Left lobe of liver (tissue), 2 donors: ENCODE measurements at regions not wholly inside any gene's neighbourhood (a gene's known extent, or its start where the extent isn't known, plus 50 kb on each side); places are given as distances from the start of the nearest gene placed in this dataset.

ENCODE experiments used
- ATAC-seq: fragments of 200-7000 bp; cut with Tn5 transposase; one replicate; pipeline ENCODE4 v1.9.1; 2020; ENCODE audit warnings: mild to moderate bottlenecking, moderate library complexity
- DNase-seq: peaks from one replicate; pipeline ENCODE4 v3.0.0-alpha.2; 2020; ENCODE audit warnings: low spot score
- donor health status: DM: no; HTN: no; CAD: no; lungs with moderate emphysema.
- donor health status: DM: no; HTN: yes; CAD: no.

DNA sequence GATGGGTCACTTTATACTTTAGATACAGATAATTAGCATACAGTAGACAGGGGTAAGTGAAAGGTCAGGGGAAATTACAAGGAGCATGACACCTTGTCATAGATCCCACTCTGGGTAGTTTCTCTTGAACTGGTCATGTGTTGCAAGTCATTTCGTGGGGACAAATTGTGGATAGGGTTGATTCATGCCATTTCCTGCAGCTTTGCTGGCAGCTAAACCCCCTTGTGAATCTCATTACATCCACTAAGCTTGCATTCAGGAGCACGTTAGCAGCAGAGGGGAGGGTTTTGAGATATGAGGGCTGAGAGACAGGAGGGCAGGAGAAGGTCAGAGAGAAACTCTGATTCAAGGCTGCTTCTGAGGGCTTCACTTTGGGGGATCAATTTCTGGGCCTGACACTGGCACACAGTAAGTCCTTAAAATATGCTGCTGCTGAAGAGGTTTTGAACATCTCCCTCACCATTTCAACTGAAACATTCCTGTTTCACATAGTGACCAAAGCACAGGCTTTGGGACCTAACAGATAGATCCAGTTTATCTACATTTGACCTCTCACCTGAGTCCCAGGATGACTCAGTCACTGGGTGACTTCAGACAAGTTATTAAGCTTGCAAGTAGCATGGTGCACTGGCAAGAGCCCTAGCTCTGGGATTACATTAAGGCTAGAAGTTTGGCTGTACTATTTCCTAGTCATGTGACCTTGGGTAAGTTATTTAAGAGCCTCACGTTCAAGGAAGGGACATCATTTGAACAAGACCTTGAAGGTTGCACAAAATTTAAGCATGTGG is 206.0 kb upstream of the USP24 start:
- ATAC-seq (no peak), DNase-seq (no peak)

DNA sequence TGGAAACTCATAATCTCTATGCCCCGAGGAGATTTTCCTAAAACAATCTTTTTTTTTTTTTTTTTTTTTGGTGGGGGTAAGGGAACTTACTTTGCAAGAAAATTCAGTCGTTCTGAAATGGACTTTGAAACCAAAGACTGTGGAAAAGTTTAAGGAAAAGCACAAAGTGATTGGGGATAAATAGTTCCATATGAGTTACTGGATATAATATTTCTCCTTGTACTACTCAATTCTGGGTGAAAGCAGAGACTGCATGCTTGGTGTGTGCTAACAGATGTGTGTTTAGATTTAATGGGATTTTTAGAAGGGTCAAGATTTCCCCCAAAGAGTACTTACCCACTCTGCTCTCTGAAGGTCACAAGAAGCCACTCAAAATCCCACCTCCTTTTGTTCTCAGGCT is 204.9 kb upstream of the USP24 start:
- DNase-seq (no peak), ATAC-seq (no peak)

DNA sequence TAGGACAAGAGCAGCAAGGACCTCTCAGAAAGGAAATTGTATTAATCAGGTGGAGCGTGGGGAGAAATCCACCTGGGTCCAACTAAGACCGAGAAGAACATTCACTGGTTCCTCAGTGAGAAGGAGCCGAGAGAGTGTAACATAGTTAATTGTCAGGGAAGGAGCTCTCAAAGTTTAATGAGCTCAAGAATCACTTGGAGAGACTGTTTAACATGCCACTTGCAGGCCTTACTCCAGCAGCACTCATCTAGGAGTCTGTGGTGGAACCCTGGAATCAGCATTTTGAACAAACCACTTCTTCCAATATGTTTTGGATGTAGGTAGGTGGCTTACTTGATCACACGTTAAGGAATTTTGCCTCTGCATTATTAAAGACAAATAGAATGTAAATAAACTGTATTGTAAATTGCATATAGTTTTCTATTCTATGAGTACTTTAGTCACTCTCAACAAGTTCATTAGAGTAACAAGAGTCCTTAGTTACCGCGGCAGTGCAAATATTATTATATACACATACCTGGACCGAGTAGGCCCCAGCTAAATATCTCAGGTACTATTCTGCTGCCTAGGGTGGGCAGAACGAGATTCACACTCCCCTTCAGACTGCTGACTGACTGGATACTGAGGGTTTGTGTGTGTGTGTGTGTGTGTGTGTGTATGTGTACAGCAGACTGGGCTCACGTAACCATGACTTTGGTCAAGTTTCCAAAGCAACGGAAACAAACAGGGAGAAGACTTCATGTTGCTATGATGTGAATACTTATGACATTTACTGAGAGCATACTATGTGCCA is 203.2 kb upstream of the USP24 start:
- DNase-seq (no peak), ATAC-seq (no peak)

DNA sequence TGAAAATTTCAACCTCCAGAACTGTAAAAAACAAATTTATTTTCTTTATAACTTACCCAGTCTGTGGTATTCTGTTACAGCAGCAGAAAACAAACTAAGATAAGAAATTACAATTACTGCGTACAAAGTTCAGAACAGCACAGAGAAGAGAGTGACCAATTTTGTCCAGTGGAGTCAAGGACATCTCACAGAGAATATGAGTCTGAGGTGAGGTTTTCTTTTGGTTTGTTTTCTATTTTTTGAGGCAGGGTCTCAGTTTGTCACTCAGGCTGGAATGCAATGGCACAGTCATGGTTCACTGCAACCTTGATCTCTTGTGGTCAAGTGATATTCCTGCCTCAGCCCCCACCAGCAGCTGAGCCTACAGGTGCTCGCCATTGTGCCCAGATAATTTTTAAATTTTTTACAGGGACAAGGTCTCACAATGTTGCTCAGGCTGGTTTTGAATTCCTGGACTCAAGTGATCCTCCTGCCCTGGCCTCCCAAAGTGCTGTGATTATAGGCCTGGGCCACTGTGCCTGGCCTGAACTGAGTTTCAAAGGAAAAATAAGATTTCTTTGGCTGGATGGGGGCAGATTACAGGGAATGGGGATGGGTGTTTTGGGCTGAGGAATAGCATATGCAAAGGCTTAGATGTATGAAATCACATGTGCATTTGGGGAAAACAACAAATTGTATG is 201.1 kb upstream of the USP24 start:
- ATAC-seq (no peak), DNase-seq (no peak)

DNA sequence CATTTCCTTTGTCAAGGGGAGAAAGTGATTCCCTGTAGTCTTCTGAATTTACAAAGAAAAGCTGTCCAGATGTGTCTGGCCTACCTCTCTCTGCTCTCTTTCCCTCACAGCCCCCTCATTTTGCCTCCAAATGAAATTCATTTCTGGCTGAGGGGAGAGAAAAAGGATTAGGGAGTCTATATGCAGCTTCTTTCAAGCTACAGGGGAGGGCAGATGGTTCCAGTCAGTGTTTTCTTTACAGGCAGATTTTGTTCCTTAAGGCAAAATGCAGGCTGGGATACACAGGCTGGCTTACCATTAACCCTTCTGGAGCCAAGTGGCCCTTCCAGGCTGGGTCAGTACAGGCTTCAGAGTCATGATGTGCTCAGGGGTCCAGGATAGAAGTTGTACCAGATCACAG is 198.1 kb upstream of the USP24 start:
- no peak for DNase-seq
- ATAC-seq, result no peak

DNA sequence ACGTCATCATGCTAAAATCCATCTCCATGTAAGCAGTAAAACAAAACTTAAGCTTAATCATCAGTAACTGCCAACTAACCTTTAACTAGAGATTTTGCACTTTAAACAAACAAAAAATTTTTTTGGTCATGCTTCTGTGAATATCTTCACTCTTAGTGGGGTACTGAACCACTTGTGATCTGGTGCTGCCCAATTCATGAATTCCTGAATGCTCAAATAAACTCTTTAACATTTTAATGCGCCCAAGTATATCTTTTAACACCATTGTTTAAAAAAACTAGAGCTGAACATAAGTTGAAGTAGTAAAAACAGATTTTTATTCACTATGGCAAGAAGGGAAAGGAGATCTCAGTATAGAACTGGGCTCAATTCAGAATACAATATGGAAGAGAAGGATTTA is 196.9 kb upstream of the USP24 start:
- no peak for ATAC-seq

DNA sequence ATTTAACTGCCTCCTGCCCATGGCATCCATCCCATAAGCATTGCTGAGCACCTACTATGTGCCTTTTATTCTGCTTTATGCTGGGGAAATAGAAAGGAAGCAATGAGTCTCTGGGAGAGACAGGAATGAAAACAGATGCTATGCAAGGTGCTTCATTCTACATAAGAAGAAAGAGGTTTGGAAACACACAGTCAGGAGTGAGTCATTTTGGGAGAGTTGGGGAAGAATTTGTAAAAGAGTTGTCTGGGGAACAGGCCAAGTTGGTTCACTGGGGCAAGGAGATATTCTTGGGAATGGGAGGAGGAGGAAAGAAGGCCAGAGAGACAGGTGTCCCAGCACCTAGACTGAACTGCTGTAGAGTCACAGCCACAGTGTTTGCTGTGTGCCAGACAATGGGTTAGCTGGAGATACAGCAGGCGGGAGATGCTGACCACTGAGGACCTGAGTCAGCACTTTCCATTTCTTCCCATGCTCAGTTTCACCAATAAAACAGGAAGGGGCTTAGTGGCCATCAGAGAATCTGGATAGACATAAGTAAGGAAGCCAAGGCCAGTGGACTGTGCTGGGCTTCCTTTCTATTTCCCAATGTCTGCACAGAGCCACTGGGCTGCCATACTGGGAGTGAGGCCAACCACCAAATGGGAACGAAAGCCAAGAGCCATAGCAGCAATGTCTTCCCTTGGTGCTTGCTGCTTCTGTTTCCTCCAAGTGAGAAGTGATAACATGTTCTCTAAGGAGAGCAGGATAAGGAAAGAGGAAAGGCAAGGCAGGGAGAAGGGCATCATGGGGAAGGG is 187.7 kb upstream of the USP24 start:
- ATAC-seq (no peak), DNase-seq (no peak)

More for the DNA sequence above, 196.9 kb upstream of the USP24 start:
- DNase-seq, result no peak

DNA sequence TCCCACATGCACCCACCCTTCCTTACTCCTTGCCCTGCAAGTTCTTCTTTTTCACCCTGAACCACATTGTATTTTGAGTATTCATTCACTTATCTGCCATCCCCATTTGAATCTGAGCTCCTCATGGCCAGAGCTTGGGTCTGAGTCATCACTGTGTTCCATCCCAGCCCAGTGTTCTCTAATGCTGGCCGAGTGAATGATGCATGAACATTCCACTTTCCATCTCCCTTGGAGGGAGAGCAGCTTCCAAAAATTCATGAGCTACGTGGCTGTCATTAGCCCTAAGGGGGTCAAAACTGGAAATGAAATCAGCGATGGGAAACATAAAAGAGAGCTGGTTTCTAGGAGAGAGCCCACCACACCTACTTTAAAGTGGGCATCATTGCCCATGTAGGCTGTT is 187.0 kb upstream of the USP24 start:
- ATAC-seq (no peak), DNase-seq (no peak)

DNA sequence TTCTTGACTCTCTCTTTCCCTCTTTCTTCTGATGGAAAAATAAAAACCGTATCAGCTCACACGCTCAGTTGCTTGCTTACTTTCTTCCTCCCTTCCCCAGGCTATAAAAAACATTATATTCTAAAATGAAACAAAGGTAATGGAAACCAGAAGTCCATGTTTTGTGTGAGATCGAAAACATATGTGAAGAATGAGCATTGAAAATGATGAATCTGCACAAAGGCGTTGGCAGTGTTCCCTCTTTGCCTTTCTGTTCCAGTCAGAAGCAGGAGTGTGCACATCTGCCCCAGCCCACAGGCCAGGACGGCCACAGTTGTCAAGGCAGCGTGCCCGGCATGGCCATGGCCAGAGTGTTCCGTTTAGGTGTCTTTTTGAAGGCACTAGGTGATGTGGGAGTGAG is 185.3 kb upstream of the USP24 start:
- DNase-seq (no peak), ATAC-seq (no peak)

DNA sequence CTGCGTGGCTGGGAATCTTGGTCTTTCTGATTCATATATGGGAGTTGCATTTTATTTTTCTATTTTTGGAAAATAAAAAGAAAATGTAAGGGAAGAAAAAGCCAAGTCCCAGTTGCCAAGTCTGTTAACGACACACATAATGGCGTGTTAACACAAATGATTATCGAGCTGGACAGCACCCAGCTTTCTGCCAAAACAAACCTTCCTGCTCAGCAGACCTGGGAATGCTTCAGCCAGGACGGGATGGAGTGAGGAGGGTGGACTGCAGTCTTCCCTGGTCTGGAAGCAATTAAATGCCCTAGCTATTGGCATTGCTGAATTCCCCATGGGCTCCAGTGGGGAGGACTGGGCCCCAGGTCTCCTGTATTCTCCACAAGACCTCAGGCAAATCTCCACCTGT is 184.2 kb upstream of the USP24 start:
- DNase-seq, result no peak
- ATAC-seq, result no peak

DNA sequence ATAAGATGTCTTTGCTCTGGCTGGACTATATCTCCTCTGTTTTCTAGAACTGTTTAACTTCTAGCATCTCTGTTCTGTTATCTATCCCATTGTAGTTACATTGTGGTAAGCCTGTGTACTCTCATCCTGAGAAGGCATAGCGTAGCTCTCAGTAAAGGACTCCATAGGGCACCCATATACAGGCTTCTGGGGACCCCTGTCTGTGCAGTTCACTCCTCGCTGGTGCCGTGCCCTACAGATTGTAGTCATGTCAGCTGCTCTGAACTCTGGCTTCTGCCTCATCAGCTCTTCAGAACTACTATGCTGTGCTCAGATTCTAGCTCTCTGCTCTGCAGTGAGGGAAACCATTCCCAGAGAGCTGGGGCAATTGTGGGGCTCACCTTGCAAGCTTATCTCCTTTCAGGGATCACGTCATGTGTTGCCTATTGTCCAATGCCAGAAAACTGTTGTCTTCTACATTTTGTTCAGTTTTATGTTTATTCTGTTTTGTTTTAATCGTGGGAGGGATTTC is 181.3 kb upstream of the USP24 start:
- DNase-seq (no peak), ATAC-seq (no peak)

DNA sequence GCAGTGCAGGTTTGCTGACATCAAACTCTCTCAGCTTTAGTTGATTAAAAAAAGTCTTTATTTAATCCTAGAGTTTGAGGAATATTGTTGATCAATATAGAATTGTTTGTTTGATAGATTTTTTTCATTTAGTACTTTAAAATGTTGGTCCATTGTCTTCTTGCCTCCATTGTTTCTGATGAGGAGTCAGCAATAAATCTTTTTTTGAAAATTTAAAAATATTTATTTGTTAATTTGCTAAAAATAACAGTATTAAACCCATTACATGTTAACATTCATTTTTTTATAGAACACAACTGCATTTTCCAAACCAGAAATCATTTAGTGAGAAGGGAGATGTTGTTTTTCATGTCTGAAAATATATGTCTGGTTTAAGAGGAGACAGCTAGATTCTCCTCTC is 173.8 kb upstream of the USP24 start:
- ATAC-seq, result no peak

DNA sequence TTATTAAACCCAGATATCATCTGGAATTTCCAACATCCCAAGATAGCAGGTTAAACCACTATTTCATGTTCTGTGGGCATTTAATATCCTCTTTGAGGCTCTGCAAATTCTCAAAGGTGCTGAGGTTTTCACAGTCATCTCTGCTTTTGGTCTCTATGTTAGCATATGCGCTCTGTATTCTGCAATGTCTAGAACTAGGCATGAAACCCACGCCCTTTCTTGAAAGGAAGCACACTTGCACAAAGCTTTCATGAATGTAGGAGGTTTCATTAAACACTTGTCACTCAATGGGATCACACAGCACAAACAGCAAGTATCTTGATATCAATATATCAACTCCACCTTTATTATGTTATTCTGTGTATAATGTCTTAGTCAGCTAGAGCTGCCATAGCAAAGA is 172.0 kb upstream of the USP24 start:
- ATAC-seq, result no peak
- DNase-seq, result no peak

More for the DNA sequence above, 173.8 kb upstream of the USP24 start:
- DNase-seq, result no peak

DNA sequence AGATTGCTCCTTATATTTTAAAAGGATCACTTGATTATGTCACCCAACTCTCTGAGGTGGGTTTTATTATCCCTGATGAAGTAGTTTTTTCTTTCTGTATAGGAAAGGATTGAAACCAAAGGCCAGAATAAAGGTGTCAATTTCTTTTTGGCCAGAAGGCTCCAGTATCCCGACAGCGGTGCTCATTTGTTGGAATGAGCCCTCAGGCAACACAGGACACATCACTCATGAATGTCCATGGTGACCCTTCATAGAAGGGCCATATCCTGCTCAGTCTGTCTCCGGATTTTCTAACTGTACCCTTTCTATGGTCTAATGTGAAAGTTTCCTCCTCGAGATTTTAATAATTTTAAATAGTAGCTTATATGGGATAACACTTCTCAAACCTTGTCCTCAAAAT is 171.3 kb upstream of the USP24 start:
- DNase-seq, result no peak
- ATAC-seq, result no peak

DNA sequence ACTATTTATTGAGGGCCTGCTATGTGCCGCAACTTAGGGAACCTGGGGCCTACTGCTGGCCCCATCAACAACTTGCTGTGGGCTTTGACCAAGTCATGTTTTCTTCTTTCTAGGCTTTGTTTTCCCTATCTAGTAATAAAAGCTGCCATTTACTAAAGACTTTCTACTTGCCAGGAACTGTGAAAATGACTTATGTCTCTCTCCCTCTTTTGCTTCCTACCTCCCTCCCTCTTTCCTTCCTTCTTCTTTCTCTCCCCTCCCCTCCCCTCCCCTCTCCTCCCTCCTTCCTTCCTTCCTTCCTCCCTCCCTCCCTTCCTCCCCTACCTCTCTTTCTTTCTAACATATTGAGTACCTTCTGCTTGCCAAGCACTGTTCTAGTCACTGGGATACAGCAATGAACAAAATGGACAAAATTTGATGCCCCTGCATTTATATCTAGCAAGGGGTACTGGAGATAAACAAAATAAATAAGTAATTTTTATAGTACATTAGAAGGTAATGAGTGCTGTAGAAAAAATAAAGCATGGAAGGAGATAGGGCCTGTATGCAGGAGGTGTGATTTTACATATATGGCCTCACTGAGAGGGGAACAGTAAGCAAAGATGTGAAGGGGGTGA is 170.3 kb upstream of the USP24 start:
- DNase-seq (no peak), ATAC-seq (no peak)

DNA sequence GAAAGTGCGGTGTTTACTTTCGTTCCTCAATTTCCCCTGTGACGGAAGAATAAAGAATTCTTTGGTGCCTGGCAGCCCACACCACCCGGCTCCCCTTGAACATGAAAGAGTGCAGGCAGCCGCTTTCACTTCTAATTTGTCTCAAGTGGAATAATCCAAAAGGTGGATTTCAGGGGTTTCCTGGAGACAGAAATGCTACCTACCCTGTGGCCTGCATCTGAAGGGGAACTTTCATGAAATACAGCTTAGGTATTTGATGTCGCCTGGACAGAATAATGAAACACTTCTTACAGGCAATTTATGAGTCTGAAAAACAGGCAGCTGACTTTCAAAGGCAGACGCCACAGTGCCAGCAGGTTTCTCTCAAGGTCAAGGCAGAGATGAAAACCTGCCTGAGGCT is 169.5 kb upstream of the USP24 start:
- no peak for ATAC-seq
- DNase-seq, result no peak

DNA sequence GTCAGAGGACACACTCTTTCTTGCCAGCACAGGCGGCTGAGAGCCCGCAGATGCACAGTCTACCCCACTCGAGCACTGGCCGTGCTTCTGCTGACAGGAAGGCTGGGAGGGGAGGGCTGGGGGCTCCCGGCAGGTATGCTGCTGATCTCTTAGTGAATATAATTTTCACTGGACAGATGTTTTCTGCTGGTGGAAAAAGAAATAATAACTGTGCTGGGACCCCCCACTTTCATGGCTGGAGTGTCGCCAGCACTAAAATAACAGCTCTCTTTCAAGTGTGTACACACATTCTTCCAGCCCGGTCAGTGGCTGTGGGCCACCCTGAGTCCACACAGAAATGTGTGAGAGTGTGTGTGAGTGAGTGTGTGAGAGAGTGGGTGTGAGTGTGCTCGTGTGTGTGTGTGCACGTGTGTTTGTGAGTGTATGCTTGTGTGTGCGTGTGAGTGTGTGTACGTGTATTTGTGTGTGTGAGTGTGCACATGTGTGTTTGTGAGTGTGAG is 167.7 kb upstream of the USP24 start:
- ATAC-seq (no peak), DNase-seq (no peak)

DNA sequence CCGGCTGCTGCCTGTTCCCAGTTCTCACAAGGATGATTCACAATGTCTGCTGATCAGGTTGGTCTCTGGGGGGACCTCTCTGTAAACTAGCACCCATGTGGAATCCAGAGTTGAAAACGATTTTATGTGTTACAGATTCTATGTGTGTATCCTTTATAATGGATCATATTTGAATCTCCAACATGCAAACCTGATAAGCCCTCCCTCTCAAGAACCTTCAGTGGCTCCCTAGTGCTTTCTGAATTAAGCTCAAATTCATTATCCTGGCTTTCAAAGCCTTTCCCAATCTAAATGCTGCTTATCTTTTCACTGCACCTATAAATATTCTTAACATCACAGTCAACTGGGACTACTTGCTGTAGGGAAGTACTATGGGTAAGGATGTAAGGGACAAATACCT is 166.8 kb upstream of the USP24 start:
- ATAC-seq (no peak), DNase-seq (no peak)

DNA sequence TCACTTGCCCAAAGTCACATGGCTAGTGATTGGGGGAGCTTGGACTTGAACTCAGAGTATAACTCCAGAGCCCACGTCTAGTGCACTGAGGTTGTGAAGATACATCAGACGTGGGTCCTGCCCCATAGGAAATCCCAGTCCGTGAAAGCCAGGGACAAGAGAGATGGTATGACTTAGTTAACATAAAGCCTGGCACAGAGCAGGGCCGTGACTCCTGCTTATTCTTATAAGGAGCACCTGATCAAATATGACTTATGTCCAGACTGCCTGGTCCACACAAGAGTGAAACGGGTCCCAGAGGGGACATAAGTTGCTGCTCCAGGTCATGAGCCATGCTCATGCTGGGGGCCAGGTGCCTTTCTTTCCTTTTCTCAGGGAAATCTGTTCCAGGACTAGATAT is 166.3 kb upstream of the USP24 start:
- DNase-seq (no peak), ATAC-seq (no peak)

DNA sequence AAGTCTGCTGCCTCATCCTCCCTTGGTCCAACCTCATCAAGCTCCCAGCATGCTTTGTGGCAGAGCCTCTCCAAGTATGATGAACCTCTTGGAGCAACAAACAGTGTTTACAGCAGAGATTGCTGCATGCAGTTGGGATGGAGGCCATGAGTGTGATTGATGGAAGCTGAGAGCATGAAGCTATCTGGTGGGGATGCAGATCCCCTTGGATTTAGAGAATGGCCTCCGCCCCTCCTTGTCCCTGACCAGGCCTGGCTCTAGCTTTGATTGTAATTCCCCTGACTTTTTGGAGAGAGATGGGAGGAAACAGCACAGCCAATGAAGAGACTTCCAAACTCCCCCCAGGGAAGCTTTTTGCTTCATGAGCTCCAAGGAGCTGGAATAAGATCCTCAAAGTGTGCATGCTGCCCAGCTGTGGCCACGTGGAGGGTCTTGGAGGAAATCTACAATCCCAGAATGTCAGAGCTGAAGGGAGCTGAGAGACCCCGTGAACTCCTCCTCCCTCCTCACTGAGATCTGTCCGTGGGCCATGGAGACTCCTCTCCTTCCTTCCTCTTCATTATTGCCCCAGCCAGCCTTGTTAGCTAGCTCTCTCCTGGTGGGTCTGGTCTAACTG is 165.3 kb upstream of the USP24 start:
- DNase-seq (no peak), ATAC-seq (no peak)
